ENCODE measurements at regions not wholly inside any gene's neighbourhood (a gene's known extent, or its start where the extent isn't known, plus 50 kb on each side); places are given as distances from the start of the nearest gene placed in this dataset.

DNA sequence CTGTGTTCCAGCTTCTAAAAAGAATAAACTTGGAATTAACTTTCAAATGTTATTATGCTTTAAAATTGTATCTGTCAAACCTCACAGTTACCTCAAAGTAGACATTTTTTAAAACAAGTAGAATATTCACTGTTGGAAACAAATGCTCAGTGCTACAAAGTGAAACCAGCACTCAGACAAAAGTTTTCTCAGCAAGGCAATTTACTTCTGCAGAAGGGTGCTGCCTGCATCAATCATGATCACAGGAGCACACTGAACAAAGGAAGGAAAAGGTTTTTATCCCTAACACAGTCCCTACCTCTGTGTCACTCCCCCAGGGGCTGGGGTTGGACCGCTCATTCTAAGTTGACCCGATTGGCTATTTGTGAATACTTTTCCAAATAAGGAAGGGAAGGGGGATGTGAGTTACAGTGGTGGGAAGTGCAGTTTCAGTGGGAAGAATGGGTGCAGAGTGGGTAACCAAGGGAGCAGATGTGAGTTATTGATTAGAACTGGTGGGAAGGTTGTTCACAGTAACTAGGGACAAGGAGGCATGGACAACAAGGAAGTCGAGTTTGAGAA, 63.0 kb upstream of the CDK20 start:
- DNase-seq (ENCODE audit: low spot score) = no peak

- DNase-seq (ENCODE audit: low spot score) = no peak
Observed at GRCh38 chr9:88034964-88035363, 60.6 kb upstream of the CDK20 start.

DNA sequence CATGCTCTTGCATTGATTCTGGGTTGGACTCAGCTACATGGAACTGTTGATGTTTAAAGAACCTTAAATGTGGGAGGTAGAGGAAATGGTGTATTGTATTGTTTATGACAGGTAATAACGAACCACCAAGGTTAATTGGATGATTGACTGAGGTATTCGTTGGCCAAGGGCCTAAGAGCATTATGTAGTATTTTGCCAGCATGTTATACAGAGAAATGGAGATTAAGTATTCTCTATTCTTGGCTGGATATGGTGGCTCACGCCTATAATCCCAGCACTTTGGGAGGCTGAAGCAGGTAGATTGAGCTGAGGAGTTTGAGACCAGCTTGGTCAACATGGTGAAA, 59.0 kb upstream of the CDK20 start:
- no peak for DNase-seq (ENCODE audit: low spot score)

DNA sequence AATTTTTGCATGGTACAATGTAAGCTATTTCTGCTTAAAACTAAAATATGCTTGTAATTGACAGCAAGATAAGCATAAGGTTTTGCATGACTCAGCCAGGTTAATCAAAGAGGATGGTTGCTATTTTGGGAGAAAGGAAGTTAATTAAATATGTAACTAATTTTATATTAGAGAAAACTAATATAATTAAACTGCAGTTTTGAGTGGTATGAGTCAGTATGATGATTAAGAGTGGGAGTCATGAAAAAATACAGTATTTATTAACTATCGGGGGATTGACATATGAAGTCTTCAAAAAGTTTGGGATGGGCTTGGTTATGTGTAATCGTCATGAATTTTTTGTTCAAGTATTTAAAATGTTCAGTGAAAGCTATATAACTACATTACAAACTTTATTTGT, 54.0 kb upstream of the CDK20 start:
- no peak for DNase-seq (ENCODE audit: low spot score)

DNA sequence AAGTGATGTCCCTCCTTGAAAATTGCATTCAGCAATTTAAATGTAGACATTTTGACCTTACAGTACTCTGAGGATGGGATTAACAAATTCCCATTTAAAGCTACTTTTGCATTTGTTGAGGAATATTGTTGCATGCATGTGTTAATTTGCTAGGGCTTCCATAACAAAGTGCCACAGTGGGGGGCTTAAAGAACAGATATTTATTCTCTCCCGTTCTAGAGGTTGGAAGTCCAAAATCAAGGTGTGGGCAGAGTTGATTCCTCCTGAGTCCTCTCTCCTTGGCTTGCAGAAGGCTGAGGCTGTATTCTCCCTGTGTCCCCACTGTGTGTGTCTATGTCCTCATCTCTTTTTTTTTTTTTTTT, 51.8 kb upstream of the CDK20 start:
- DNase-seq (ENCODE audit: low spot score) = no peak

DNA sequence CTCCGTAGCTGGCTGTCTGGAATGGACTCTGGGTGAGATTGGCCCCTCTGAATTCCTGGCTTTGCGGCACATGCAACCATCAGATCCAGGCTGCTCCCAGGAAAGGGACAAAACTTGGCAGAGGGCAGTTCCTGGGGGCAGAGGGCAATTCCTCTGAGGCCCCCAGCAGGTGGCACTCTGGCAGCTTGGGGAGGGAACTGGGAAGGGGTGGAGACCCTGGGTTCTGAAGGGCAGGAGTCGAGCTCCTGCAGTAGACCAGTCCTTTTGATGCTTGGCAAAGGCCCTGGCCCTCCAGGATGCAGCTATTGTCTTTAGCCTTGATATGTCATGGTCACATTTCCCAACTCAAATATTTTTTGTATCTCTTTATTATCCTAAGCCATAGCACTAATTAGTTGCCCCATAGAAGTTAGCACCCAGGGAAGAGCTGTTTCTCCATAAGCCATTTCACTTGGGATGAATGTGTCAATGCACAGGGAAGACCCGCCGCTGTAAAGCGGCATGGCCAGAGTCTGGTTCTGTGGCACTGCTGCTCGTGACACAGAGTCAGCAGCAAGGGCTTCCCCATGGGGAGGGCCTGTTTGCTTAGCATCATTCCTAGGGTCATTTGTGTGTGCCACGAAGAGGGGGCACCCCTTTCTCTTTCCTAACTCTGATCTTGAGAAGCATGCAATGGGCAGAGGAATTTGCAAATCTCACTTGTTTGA, 51.2 kb upstream of the CDK20 start:
- no peak for DNase-seq (ENCODE audit: low spot score)

- no peak for DNase-seq (ENCODE audit: low spot score)
Observed at GRCh38 chr9:88024896-88025295, 50.6 kb upstream of the CDK20 start.
